Inflammatory macrophage (primary cell): ENCODE measurements at regions not wholly inside any gene's neighbourhood (a gene's known extent, or its start where the extent isn't known, plus 50 kb on each side); places are given as distances from the start of the nearest gene placed in this dataset.
"Not testable (repeated sequence)": the region's sequence is repeated elsewhere in the genome, so short reads cannot be mapped to it uniquely, and the experiment has no call there.

Experiments used
- DNase-seq, 2 donors: peaks; one replicate each; pipeline ENCODE4 v3.0.0-alpha.2; 2020 to 2022

GRCh38 chr14:48561438-48561837, 886.0 kb upstream of the MDGA2 start:
- DNase-seq, result not testable (repeated sequence)

GRCh38 chr14:48560421-48560820, 885.0 kb upstream of the MDGA2 start:
- DNase-seq, result no peak

GRCh38 chr14:48553443-48553842, 878.0 kb upstream of the MDGA2 start:
- DNase-seq, result no peak

- DNase-seq, result no peak
Measured at GRCh38 chr14:48546996-48547395, 871.6 kb upstream of the MDGA2 start.

GRCh38 chr14:48537600-48537999, 862.2 kb upstream of the MDGA2 start:
- no peak for DNase-seq

GRCh38 chr14:48536318-48536717, 860.9 kb upstream of the MDGA2 start:
- no peak for DNase-seq

- no peak for DNase-seq
Measured at GRCh38 chr14:48527832-48528231, 852.4 kb upstream of the MDGA2 start.

- DNase-seq, result no peak
Measured at GRCh38 chr14:48526307-48526706, 850.9 kb upstream of the MDGA2 start.

GRCh38 chr14:48504921-48505320, 829.5 kb upstream of the MDGA2 start:
- DNase-seq, result no peak

- DNase-seq, result no peak
Measured at GRCh38 chr14:48490756-48491155, 815.4 kb upstream of the MDGA2 start.

- no peak for DNase-seq
Measured at GRCh38 chr14:48473944-48474343, 798.5 kb upstream of the MDGA2 start.

GRCh38 chr14:48456051-48456450, 780.6 kb upstream of the MDGA2 start:
- no peak for DNase-seq

GRCh38 chr14:48454887-48455286, 779.5 kb upstream of the MDGA2 start:
- no peak for DNase-seq

- DNase-seq, result no peak
Measured at GRCh38 chr14:48452437-48452995, 777.1 kb upstream of the MDGA2 start.

- no peak for DNase-seq
Measured at GRCh38 chr14:48435221-48435620, 759.8 kb upstream of the MDGA2 start.

- no peak for DNase-seq
Measured at GRCh38 chr14:48430805-48431204, 755.4 kb upstream of the MDGA2 start.

- DNase-seq, result no peak
Measured at GRCh38 chr14:48429512-48429911, 754.1 kb upstream of the MDGA2 start.

GRCh38 chr14:48417715-48418500, 742.5 kb upstream of the MDGA2 start:
- DNase-seq, result no peak

- no peak for DNase-seq
Measured at GRCh38 chr14:48401321-48401720, 725.9 kb upstream of the MDGA2 start.

- DNase-seq, result peak; percentile 11 to 14
Measured at GRCh38 chr14:48398675-48399282, 723.4 kb upstream of the MDGA2 start.

- no peak for DNase-seq
Measured at GRCh38 chr14:48391661-48392060, 716.3 kb upstream of the MDGA2 start.

- no peak for DNase-seq
Measured at GRCh38 chr14:48390346-48390745, 714.9 kb upstream of the MDGA2 start.

- DNase-seq, result no peak
Measured at GRCh38 chr14:48384821-48385220, 709.4 kb upstream of the MDGA2 start.

- DNase-seq, result no peak
Measured at GRCh38 chr14:48382961-48383360, 707.6 kb upstream of the MDGA2 start.
